ENCODE measurements at regions not wholly inside any gene's neighbourhood (a gene's known extent, or its start where the extent isn't known, plus 50 kb on each side); places are given as distances from the start of the nearest gene placed in this dataset.

DNA sequence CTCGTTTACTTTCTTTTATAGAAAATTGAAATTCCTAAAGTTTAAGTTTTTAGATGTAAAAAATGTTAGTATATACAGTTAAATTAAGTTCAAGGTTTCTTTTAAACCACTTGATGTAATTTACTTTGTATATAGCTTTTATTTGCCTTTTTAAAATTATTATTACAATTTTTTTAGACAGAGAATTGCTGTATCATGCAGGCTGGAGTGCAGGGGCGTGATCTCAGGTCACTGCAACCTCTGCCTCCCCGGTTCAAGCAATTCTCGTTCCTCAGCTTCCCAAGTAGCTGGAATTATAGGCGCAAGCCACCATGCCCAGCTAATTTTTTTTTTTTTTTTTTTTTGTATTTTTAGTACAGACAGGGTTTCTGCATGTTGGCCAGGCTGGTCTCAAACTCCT, 75.0 kb downstream of the KCNRG start:
- Histone ChIP-seq H3K4me2 (ENCODE audit: low read length) (no peak overlapping the region), H3K9me3 (ENCODE audit: low read length) (no peaks in the 10 kb centered on the region), H3K9me2 (ENCODE audit: low read depth, low read length) (no peaks in the 10 kb centered on the region), H3K4me3 (ENCODE audit: low read depth, low read length, poor library complexity, severe bottlenecking) (no peak overlapping the region), H3K79me2 (ENCODE audit: insufficient read depth, low read length) (peaks cover 89% of the 10 kb centered on the region), H4K20me1 (ENCODE audit: insufficient read depth, low read length) (no peaks in the 10 kb centered on the region), H3K36me3 (ENCODE audit: insufficient read depth, low read length) (peaks cover 47% of the 10 kb centered on the region), H3K27me3 (ENCODE audit: insufficient read depth, low read length) (no peaks in the 10 kb centered on the region), H2AFZ (ENCODE audit: low read length) (no peak overlapping the region), H3F3A (ENCODE audit: insufficient read depth, low read length) (peaks cover 7% of the 10 kb centered on the region; the same call in 1 of the 2 replicates), H3K4me1 (ENCODE audit: insufficient read depth, low read length, severe bottlenecking) (peaks cover 13% of the 10 kb centered on the region), H3K27ac (ENCODE audit: low read depth, low read length, poor library complexity, severe bottlenecking) (no peak overlapping the region), H3K9ac (ENCODE audit: low read length) (no peak overlapping the region)
- no peak for TF ChIP-seq EZH2 (IDR thresholded peaks at IDR 0.05; ENCODE audit: borderline replicate concordance, low read length)
- TF ChIP-seq CTCF (IDR thresholded peaks at IDR 0.05; ENCODE audit: low read length): no peak

DNA sequence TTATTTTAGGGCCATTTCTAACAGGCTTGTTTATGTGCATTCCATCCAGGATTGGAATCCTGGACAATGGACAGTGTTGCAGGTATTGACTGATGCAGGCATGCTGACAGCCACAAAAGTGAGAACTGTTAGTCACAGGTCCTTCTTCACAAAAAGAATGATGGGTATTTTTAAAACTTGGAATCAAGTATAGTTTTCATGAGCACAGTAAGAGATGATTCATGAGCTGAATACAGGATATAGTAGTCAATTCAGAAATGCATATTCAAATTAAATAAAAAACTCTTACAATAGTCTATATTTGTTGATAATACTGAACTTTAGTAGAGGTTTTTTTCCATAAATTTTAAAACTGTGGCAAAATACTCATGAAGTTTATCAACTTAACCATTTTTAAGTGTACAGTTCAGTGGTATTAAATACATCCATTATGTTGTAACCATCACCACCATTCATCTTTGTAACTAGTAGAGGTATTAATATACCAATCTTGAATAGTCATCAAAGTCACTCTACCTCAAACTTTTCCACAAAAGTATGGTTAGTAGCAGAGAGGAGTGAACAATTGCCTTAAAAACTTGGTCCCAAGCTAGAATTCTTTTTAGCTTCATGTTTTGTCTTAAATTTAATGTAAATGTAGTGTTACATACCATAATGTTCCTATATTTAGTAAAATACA, 79.5 kb downstream of the KCNRG start:
- H4K20me1 ChIP-seq (ENCODE audit: insufficient read depth, low read length): peaks cover 2% of the 10 kb centered on the region; the same call in 1 of the 2 replicates
- TF ChIP-seq EZH2 (IDR thresholded peaks at IDR 0.05; ENCODE audit: borderline replicate concordance, low read length) (no peak), CTCF (IDR thresholded peaks at IDR 0.05; ENCODE audit: low read length) (no peak)

DNA sequence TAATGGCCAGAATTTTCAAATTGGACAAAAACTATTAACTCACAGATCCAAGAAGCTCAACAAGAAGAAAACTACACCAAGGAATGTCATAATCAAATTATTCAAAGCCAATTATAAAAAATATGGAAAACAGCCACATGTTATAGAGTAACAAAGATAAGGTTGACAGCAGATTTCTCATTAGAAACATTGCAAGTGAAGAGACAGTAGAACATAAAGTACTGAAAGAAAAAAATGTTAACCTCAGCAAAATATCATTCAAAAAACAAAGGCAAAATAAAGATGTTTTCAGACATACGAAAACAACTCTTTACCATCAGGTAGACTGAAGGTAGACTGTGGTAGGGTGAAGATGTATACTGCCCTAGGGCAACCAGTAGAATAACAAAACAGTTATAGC, 83.4 kb downstream of the KCNRG start:
- H3K4me2 ChIP-seq (ENCODE audit: low read length): no peak overlapping the region
- H3K79me2 ChIP-seq (ENCODE audit: insufficient read depth, low read length): peaks cover 94% of the 10 kb centered on the region
- H3F3A ChIP-seq (ENCODE audit: insufficient read depth, low read length): no peaks in the 10 kb centered on the region
- H4K20me1 ChIP-seq (ENCODE audit: insufficient read depth, low read length): peaks cover 2% of the 10 kb centered on the region; the same call in 1 of the 2 replicates
- H3K27me3 ChIP-seq (ENCODE audit: insufficient read depth, low read length): no peaks in the 10 kb centered on the region
- peaks cover 21% of the 10 kb centered on the region for H3K9me3 ChIP-seq (ENCODE audit: low read length)
- H3K9me2 ChIP-seq (ENCODE audit: low read depth, low read length): no peaks in the 10 kb centered on the region
- H3K36me3 ChIP-seq (ENCODE audit: insufficient read depth, low read length): peaks cover 74% of the 10 kb centered on the region
- no peak overlapping the region for H2AFZ ChIP-seq (ENCODE audit: low read length)
- H3K4me1 ChIP-seq (ENCODE audit: insufficient read depth, low read length, severe bottlenecking): no peaks in the 10 kb centered on the region
- no peak for TF ChIP-seq CTCF (IDR thresholded peaks at IDR 0.05; ENCODE audit: low read length)
- TF ChIP-seq EZH2 (IDR thresholded peaks at IDR 0.05; ENCODE audit: borderline replicate concordance, low read length): no peak
- H3K27ac ChIP-seq (ENCODE audit: low read depth, low read length, poor library complexity, severe bottlenecking): no peak overlapping the region
- H3K9ac ChIP-seq (ENCODE audit: low read length): no peak overlapping the region
- no peak overlapping the region for H3K4me3 ChIP-seq (ENCODE audit: low read depth, low read length, poor library complexity, severe bottlenecking)

More for the DNA sequence above, 79.5 kb downstream of the KCNRG start:
- H2AFZ ChIP-seq (ENCODE audit: low read length): no peak overlapping the region
- H3K9me2 ChIP-seq (ENCODE audit: low read depth, low read length): no peaks in the 10 kb centered on the region
- no peak overlapping the region for H3K4me3 ChIP-seq (ENCODE audit: low read depth, low read length, poor library complexity, severe bottlenecking)
- peaks cover 68% of the 10 kb centered on the region for H3K36me3 ChIP-seq (ENCODE audit: insufficient read depth, low read length)
- peaks cover 4% of the 10 kb centered on the region for H3K4me1 ChIP-seq (ENCODE audit: insufficient read depth, low read length, severe bottlenecking)
- H3K4me2 ChIP-seq (ENCODE audit: low read length): no peak overlapping the region
- no peak overlapping the region for H3K9ac ChIP-seq (ENCODE audit: low read length)
- H3K27me3 ChIP-seq (ENCODE audit: insufficient read depth, low read length): no peaks in the 10 kb centered on the region
- H3K27ac ChIP-seq (ENCODE audit: low read depth, low read length, poor library complexity, severe bottlenecking): no peak overlapping the region
- no peaks in the 10 kb centered on the region for H3F3A ChIP-seq (ENCODE audit: insufficient read depth, low read length)
- peaks cover 91% of the 10 kb centered on the region for H3K79me2 ChIP-seq (ENCODE audit: insufficient read depth, low read length)
- H3K9me3 ChIP-seq (ENCODE audit: low read length): peaks cover 21% of the 10 kb centered on the region

Measured in OCI-LY1 (cell line).